ENCODE measurements at regions not wholly inside any gene's neighbourhood (a gene's known extent, or its start where the extent isn't known, plus 50 kb on each side); places are given as distances from the start of the nearest gene placed in this dataset.

DNA sequence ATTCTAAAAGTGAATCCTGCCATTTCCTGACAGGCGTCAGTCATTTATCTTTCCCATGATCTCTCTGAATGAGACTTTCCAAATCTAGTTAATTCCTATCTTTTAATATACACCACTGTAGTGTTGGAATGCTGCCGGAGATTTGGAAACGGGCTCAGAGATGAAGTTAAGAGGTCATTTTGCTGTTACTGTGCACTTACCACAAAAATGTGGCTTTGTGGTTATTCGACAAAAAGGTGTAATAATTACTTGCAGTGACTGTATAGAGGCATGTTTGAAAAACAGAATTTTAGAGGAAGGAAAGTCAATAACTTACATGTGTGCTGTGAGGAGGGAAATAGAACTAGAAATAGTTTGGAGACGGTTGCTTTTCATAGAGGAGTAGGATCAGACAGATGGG, 460.2 kb upstream of the BTBD3 start:
- TF ChIP-seq, protein P1, sequence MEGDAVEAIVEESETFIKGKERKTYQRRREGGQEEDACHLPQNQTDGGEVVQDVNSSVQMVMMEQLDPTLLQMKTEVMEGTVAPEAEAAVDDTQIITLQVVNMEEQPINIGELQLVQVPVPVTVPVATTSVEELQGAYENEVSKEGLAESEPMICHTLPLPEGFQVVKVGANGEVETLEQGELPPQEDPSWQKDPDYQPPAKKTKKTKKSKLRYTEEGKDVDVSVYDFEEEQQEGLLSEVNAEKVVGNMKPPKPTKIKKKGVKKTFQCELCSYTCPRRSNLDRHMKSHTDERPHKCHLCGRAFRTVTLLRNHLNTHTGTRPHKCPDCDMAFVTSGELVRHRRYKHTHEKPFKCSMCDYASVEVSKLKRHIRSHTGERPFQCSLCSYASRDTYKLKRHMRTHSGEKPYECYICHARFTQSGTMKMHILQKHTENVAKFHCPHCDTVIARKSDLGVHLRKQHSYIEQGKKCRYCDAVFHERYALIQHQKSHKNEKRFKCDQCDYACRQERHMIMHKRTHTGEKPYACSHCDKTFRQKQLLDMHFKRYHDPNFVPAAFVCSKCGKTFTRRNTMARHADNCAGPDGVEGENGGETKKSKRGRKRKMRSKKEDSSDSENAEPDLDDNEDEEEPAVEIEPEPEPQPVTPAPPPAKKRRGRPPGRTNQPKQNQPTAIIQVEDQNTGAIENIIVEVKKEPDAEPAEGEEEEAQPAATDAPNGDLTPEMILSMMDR (IDR thresholded peaks at IDR 0.05) = no peak
- no peak for TF ChIP-seq POLR2AphosphoS5 (IDR thresholded peaks at IDR 0.05)

All from sigmoid colon (tissue), 4 donors.